Smooth muscle cell (in vitro differentiated cells): ENCODE measurements at regions not wholly inside any gene's neighbourhood (a gene's known extent, or its start where the extent isn't known, plus 50 kb on each side); places are given as distances from the start of the nearest gene placed in this dataset.
"Not testable (repeated sequence)": the region's sequence is repeated elsewhere in the genome, so short reads cannot be mapped to it uniquely, and the experiment has no call there.

Experiments
- DNase-seq: peaks from one replicate; lab custom pipeline; 2025; ENCODE audit not compliant: unreplicated experiment; lab: John Stamatoyannopoulos, UW
- H2AFZ ChIP-seq: fragments of 200-600 bp; sonication (generic); 2 replicates; pipeline ENCODE4 v1.6.0; 2016; ENCODE audit warnings: antibody characterized with exemption, low read depth, mild to moderate bottlenecking
- H3F3A ChIP-seq: fragments of 200-600 bp; sonication (generic); 2 replicates; pipeline ENCODE4 v1.6.0; 2017; ENCODE audit warnings: antibody characterized with exemption, low read depth
- H3K27ac ChIP-seq: fragments of 200-600 bp; sonication (generic); 2 replicates; pipeline ENCODE4 v1.5.1; 2016; ENCODE audit warnings: low read depth, mild to moderate bottlenecking
- H3K27me3 ChIP-seq: fragments of 200-600 bp; sonication (generic); 2 replicates; pipeline ENCODE4 v1.6.1; 2016; ENCODE audit warnings: low read depth, mild to moderate bottlenecking
- H3K36me3 ChIP-seq: fragments of 200-600 bp; sonication (generic); 2 replicates; pipeline ENCODE4 v1.5.1; 2016; ENCODE audit warnings: low read depth
- H3K4me1 ChIP-seq: fragments of 200-600 bp; sonication (generic); 2 replicates; pipeline ENCODE4 v1.5.1; 2016; ENCODE audit warnings: low read depth
- H3K4me2 ChIP-seq: fragments of 200-600 bp; sonication (generic); 2 replicates; pipeline ENCODE4 v1.6.0; 2016; ENCODE audit warnings: mild to moderate bottlenecking
- H3K4me3 ChIP-seq: fragments of 200-600 bp; sonication (generic); 2 replicates; pipeline ENCODE4 v1.5.1; 2016; ENCODE audit warnings: mild to moderate bottlenecking
- H3K79me2 ChIP-seq: fragments of 200-600 bp; sonication (generic); 2 replicates; pipeline ENCODE4 v1.6.0; 2016; ENCODE audit warnings: low read depth, mild to moderate bottlenecking
- H3K9ac ChIP-seq: fragments of 200-600 bp; sonication (generic); 2 replicates; pipeline ENCODE4 v1.6.0; 2016; ENCODE audit warnings: low read depth
- H3K9me3 ChIP-seq: fragments of 200-600 bp; sonication (generic); replicated peaks from 2 replicates; pipeline ENCODE4 v1.5.1; 2016; ENCODE audit warnings: low read depth
- H4K20me1 ChIP-seq: fragments of 200-600 bp; sonication (generic); 2 replicates; pipeline ENCODE4 v1.6.0; 2016; ENCODE audit warnings: low read depth
- CTCF ChIP-seq: fragments of 200-600 bp; sonication (generic); IDR thresholded peaks from 2 replicates; pipeline ENCODE4 v1.5.1; 2017; ENCODE audit warnings: borderline replicate concordance, mild to moderate bottlenecking, antibody characterized with exemption; ENCODE audit not compliant: insufficient read depth, poor library complexity, severe bottlenecking
- WGBS: methylation state at CpG from one replicate; pipeline ENCODE4 v1.1.7; 2016; ENCODE audit warnings: low lambda C conversion rate; 5-methylcytosine and 5-hydroxymethylcytosine counted together

GRCh38 chr14:53216478-53216877 is 63.4 kb upstream of the DDHD1 start:
- WGBS, result 85% methylated on average over 11 of the region's 11 CpGs

GRCh38 chr14:53215101-53215500 is 62.0 kb upstream of the DDHD1 start:
- Histone ChIP-seq H3K79me2 (no peaks in the 10 kb centered on the region), H4K20me1 (no peaks in the 10 kb centered on the region), H3K27me3 (no peaks in the 10 kb centered on the region), H2AFZ (no peak overlapping the region), H3K4me1 (no peaks in the 10 kb centered on the region), H3K9me3 (no peaks in the 10 kb centered on the region), H3K27ac (no peak overlapping the region), H3K4me3 (no peak overlapping the region), H3K9ac (no peak overlapping the region), H3K36me3 (no peaks in the 10 kb centered on the region), H3F3A (no peaks in the 10 kb centered on the region), H3K4me2 (no peak overlapping the region)
- WGBS, result 46% methylated on average over 2 of the region's 2 CpGs
- DNase-seq, result no peak
- TF ChIP-seq CTCF, result no peak

More at GRCh38 chr14:53216478-53216877, 63.4 kb upstream of the DDHD1 start:
- DNase-seq, H3K9me3 ChIP-seq, H3K4me2 ChIP-seq, H3K27ac ChIP-seq, H3F3A ChIP-seq, H3K79me2 ChIP-seq, H2AFZ ChIP-seq, H3K9ac ChIP-seq, H3K4me1 ChIP-seq, H3K36me3 ChIP-seq, H3K27me3 ChIP-seq, H4K20me1 ChIP-seq, H3K4me3 ChIP-seq: not testable (repeated sequence)

GRCh38 chr14:53214384-53214783 is 61.3 kb upstream of the DDHD1 start:
- Histone ChIP-seq H3K79me2 (no peaks in the 10 kb centered on the region), H3K4me1 (no peaks in the 10 kb centered on the region), H3K27me3 (no peaks in the 10 kb centered on the region), H3K27ac (no peak overlapping the region), H3K9me3 (no peaks in the 10 kb centered on the region), H3F3A (no peaks in the 10 kb centered on the region), H3K9ac (no peak overlapping the region), H3K4me3 (no peak overlapping the region), H3K4me2 (no peak overlapping the region), H2AFZ (no peak overlapping the region), H4K20me1 (no peaks in the 10 kb centered on the region), H3K36me3 (no peaks in the 10 kb centered on the region)
- WGBS, result 65% methylated on average over 4 of the region's 4 CpGs
- no peak for TF ChIP-seq CTCF
- DNase-seq, result no peak

GRCh38 chr14:53213761-53214160 is 60.6 kb upstream of the DDHD1 start:
- TF ChIP-seq CTCF, result no peak
- H3K27ac ChIP-seq, result no peak overlapping the region
- no peaks in the 10 kb centered on the region for H3F3A ChIP-seq
- DNase-seq, result no peak
- no peaks in the 10 kb centered on the region for H3K27me3 ChIP-seq
- no peak overlapping the region for H3K4me2 ChIP-seq
- H3K4me3 ChIP-seq, result no peak overlapping the region
- H3K36me3 ChIP-seq, result no peaks in the 10 kb centered on the region
- H4K20me1 ChIP-seq, result no peaks in the 10 kb centered on the region
- H3K79me2 ChIP-seq, result no peaks in the 10 kb centered on the region
- H2AFZ ChIP-seq, result no peak overlapping the region
- no peaks in the 10 kb centered on the region for H3K4me1 ChIP-seq
- 86% methylated on average over 2 of the region's 2 CpGs for WGBS
- H3K9ac ChIP-seq, result no peak overlapping the region
- no peaks in the 10 kb centered on the region for H3K9me3 ChIP-seq
